LNCaP clone FGC (cell line): ENCODE measurements at regions not wholly inside any gene's neighbourhood (a gene's known extent, or its start where the extent isn't known, plus 50 kb on each side); places are given as distances from the start of the nearest gene placed in this dataset.

ENCODE experiments used
- DNase-seq: peaks from one replicate; pipeline ENCODE4 v3.0.0-alpha.2; 2011; ENCODE audit warnings: low read depth
- H3K4me3 ChIP-seq: 2 replicates; pipeline ENCODE4 v1.5.1; 2011; ENCODE audit warnings: mild to moderate bottlenecking, low read depth, low read length, control low read depth
- CTCF ChIP-seq: IDR thresholded peaks from 2 replicates; pipeline ENCODE4 v1.5.1; 2012; ENCODE audit warnings: mild to moderate bottlenecking; ENCODE audit not compliant: control insufficient read depth, insufficient read depth; ENCODE audit errors: extremely low read depth

- no peak for TF ChIP-seq CTCF
- no peak for DNase-seq
These were observed 1374.1 kb upstream of the NXPH2 start for GRCh38 chr2:140154271-140154670.

GRCh38 chr2:140144611-140145010, 1364.4 kb upstream of the NXPH2 start:
- no peak overlapping the region for H3K4me3 ChIP-seq
- no peak for TF ChIP-seq CTCF
- no peak for DNase-seq

More at GRCh38 chr2:140154271-140154670, 1374.1 kb upstream of the NXPH2 start:
- no peak overlapping the region for H3K4me3 ChIP-seq

- no peak overlapping the region for H3K4me3 ChIP-seq
- no peak for DNase-seq
- TF ChIP-seq CTCF: no peak
These were observed 1358.5 kb upstream of the NXPH2 start for GRCh38 chr2:140138736-140139135.

- no peak overlapping the region for H3K4me3 ChIP-seq
- no peak for DNase-seq
These were observed 1356.7 kb upstream of the NXPH2 start for GRCh38 chr2:140136861-140137260.

GRCh38 chr2:140136366-140136765, 1356.2 kb upstream of the NXPH2 start:
- no peak for DNase-seq
- no peak overlapping the region for H3K4me3 ChIP-seq
- no peak for TF ChIP-seq CTCF

More at GRCh38 chr2:140136861-140137260, 1356.7 kb upstream of the NXPH2 start:
- no peak for TF ChIP-seq CTCF

GRCh38 chr2:140128909-140129308, 1348.7 kb upstream of the NXPH2 start:
- no peak overlapping the region for H3K4me3 ChIP-seq
- no peak for TF ChIP-seq CTCF
- no peak for DNase-seq

GRCh38 chr2:140122001-140122400, 1341.8 kb upstream of the NXPH2 start:
- DNase-seq: no peak
- no peak for TF ChIP-seq CTCF
- no peak overlapping the region for H3K4me3 ChIP-seq
